WTC11 (cell line): ENCODE measurements at regions not wholly inside any gene's neighbourhood (a gene's known extent, or its start where the extent isn't known, plus 50 kb on each side); places are given as distances from the start of the nearest gene placed in this dataset.

Source experiments
- ATAC-seq: fragments of 200-7000 bp; cut with Tn5 transposase; 2 replicates; pipeline ENCODE4 v1.10.0; 2021; ENCODE audit warnings: mild to moderate bottlenecking, moderate library complexity
- CTCF ChIA-PET: fragments of 300-600 bp; sonication (Branson Sonifier 250); formaldehyde crosslinking; loops from one replicate; lab custom pipeline; 2021; ENCODE audit warnings: antibody characterized with exemption; lab: Charles Lee
- POLR2A ChIA-PET: fragments of 350-600 bp; sonication (Branson Sonifier 250); formaldehyde crosslinking; loops from one replicate; lab custom pipeline; 2021; ENCODE audit warnings: antibody characterized with exemption; lab: Charles Lee
- DNase-seq: peaks from one replicate; pipeline ENCODE4 v3.0.0; 2021; ENCODE audit warnings: low spot score
- H3K27ac Mint-ChIP-seq: 2 replicates; pipeline ENCODE4 v1.8.0; 2021; ENCODE audit warnings: mixed read lengths
- H3K27me3 Mint-ChIP-seq: 2 replicates; pipeline ENCODE4 v1.8.0; 2021; ENCODE audit warnings: low read depth, mild to moderate bottlenecking, moderate library complexity, mixed read lengths
- H3K36me3 Mint-ChIP-seq: 2 replicates; pipeline ENCODE4 v1.8.0; 2021; ENCODE audit warnings: mixed read lengths
- H3K4me1 Mint-ChIP-seq: 2 replicates; pipeline ENCODE4 v1.8.0; 2022; ENCODE audit warnings: mixed read lengths
- H3K4me3 Mint-ChIP-seq: 2 replicates; pipeline ENCODE4 v1.8.0; 2021; ENCODE audit warnings: mild to moderate bottlenecking, moderate library complexity, mixed read lengths
- H3K9me3 Mint-ChIP-seq: 2 replicates; pipeline ENCODE4 v1.8.0; 2021; ENCODE audit warnings: mixed read lengths
- ATF1 ChIP-seq: sonication (generic); formaldehyde crosslinking; IDR thresholded peaks from 2 replicates; pipeline ENCODE4 v1.8.1; 2023; ENCODE audit warnings: mild to moderate bottlenecking, moderate library complexity, missing genetic modification reagents
- CREB1 ChIP-seq: sonication (generic); formaldehyde crosslinking; IDR thresholded peaks from 2 replicates; pipeline ENCODE4 v1.8.0; 2023; ENCODE audit warnings: mild to moderate bottlenecking, missing genetic modification reagents
- CREM ChIP-seq: sonication (generic); formaldehyde crosslinking; IDR thresholded peaks from 2 replicates; pipeline ENCODE4 v1.8.1; 2022; ENCODE audit warnings: mild to moderate bottlenecking, missing genetic modification reagents, moderate library complexity
- ETV6 ChIP-seq: sonication (generic); formaldehyde crosslinking; IDR thresholded peaks from 2 replicates; pipeline ENCODE4 v1.8.1; 2022; ENCODE audit warnings: mild to moderate bottlenecking, missing genetic modification reagents
- GTF2I ChIP-seq: fragments of 250-450 bp; sonication (Bioruptor Pico); conservative IDR thresholded peaks from 2 replicates; pipeline ENCODE4 v1.4.0; 2021; ENCODE audit warnings: mild to moderate bottlenecking
- HMGA2 ChIP-seq: fragments of 250-450 bp; sonication (Bioruptor Pico); IDR thresholded peaks from 2 replicates; pipeline ENCODE4 v1.4.0; 2021; ENCODE audit warnings: mild to moderate bottlenecking, moderate library complexity
- IRF2 ChIP-seq: sonication (generic); formaldehyde crosslinking; IDR thresholded peaks from 2 replicates; pipeline ENCODE4 v1.8.0; 2022; ENCODE audit warnings: low read depth, missing genetic modification reagents, borderline replicate concordance
- JAZF1 ChIP-seq: fragments of 250-450 bp; sonication (Bioruptor Pico); IDR thresholded peaks from 2 replicates; pipeline ENCODE4 v1.9.0; 2021; ENCODE audit warnings: moderate library complexity, mild to moderate bottlenecking, inconsistent platforms
- NFE2L1 ChIP-seq: sonication (generic); formaldehyde crosslinking; IDR thresholded peaks from 2 replicates; pipeline ENCODE4 v1.8.1; 2023; ENCODE audit warnings: missing genetic modification reagents
- NR1H2 ChIP-seq: sonication (generic); formaldehyde crosslinking; IDR thresholded peaks from 2 replicates; pipeline ENCODE4 v1.9.0; 2021; ENCODE audit warnings: mild to moderate bottlenecking, moderate library complexity, missing genetic modification reagents
- NR2C2 ChIP-seq: sonication (generic); formaldehyde crosslinking; IDR thresholded peaks from 2 replicates; pipeline ENCODE4 v1.8.0; 2022; ENCODE audit warnings: mild to moderate bottlenecking, missing genetic modification reagents
- PRRX2 ChIP-seq: fragments of 250-450 bp; sonication (Bioruptor Pico); IDR thresholded peaks from 2 replicates; pipeline ENCODE4 v1.8.0; 2021; ENCODE audit warnings: mild to moderate bottlenecking
- SP1 ChIP-seq: sonication (generic); formaldehyde crosslinking; conservative IDR thresholded peaks from 2 replicates; pipeline ENCODE4 v1.8.1; 2022; ENCODE audit warnings: missing genetic modification reagents
- ZNF121 ChIP-seq: sonication (generic); formaldehyde crosslinking; IDR thresholded peaks from 2 replicates; pipeline ENCODE4 v1.8.0; 2023; ENCODE audit warnings: missing genetic modification reagents
- ZNF416 ChIP-seq: fragments of 250-450 bp; sonication (Bioruptor Pico); IDR thresholded peaks from 2 replicates; pipeline ENCODE4 v1.9.0; 2021; ENCODE audit warnings: mild to moderate bottlenecking, inconsistent platforms
- TF ChIP-seq, protein P1 (sequence below): sonication (generic); formaldehyde crosslinking; conservative IDR thresholded peaks from 2 replicates; pipeline ENCODE4 v1.8.1; 2022; ENCODE audit warnings: mild to moderate bottlenecking, missing genetic modification reagents
- TF ChIP-seq, protein P2 (sequence below): sonication (generic); formaldehyde crosslinking; IDR thresholded peaks from 2 replicates; pipeline ENCODE4 v1.8.1; 2023; ENCODE audit warnings: mild to moderate bottlenecking, missing genetic modification reagents
- TF ChIP-seq, protein P3 (sequence below): sonication (generic); formaldehyde crosslinking; IDR thresholded peaks from 2 replicates; pipeline ENCODE4 v1.8.0; 2022; ENCODE audit warnings: missing genetic modification reagents
- TF ChIP-seq, protein P4 (sequence below): sonication (generic); formaldehyde crosslinking; IDR thresholded peaks from 2 replicates; pipeline ENCODE4 v1.8.0; 2023; ENCODE audit warnings: missing genetic modification reagents
- TF ChIP-seq, protein P5 (sequence below): sonication (generic); formaldehyde crosslinking; IDR thresholded peaks from 2 replicates; pipeline ENCODE4 v1.8.1; 2023; ENCODE audit warnings: mild to moderate bottlenecking, missing genetic modification reagents, moderate library complexity
- TF ChIP-seq, protein P6 (sequence below): fragments of 250-450 bp; sonication (Bioruptor Pico); IDR thresholded peaks from 2 replicates; pipeline ENCODE4 v1.9.0; 2021; ENCODE audit warnings: mild to moderate bottlenecking
- TF ChIP-seq, protein P7 (sequence below): sonication (generic); formaldehyde crosslinking; IDR thresholded peaks from 2 replicates; pipeline ENCODE4 v1.8.1; 2022; ENCODE audit warnings: missing genetic modification reagents, borderline replicate concordance
- TF ChIP-seq, protein P8 (sequence below): sonication (generic); formaldehyde crosslinking; IDR thresholded peaks from 2 replicates; pipeline ENCODE4 v1.8.0; 2023; ENCODE audit warnings: mild to moderate bottlenecking, missing genetic modification reagents

DNA sequence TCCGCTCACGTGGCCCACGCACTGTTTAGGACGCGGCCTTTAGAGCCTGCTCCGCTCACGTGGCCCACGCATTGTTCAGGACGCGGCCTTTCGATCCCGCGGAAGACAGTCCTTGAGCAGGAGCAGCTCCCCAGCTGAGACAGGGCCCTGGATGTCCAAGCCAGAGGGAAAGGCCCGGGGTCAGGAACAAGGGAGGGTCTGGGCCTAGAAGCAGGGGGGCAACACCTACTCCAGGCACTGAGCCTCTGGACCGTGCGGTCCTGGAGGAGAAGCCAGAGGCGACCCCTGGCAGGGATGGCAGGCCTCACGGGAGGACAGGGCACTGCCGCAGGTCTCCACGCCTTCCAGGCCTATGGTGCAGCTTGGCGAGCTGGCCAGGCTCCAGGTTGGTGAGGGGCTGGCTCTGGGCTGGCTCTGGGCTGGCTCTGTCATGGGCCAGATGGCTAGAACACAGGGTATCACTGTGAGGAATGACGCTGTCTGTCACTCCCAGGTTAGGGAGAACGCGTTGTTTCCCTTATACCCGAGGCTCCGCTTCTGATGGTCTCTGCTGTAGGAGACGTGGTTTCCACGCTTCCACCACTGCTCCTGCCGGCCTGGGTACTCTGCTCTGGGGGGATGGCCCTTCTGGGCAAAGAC, 341.7 kb downstream of the TMEM121 start (continued):
- no peak for TF ChIP-seq IRF2
- no peak for TF ChIP-seq GTF2I (CRISPR knock-in tag)
- TF ChIP-seq, all 79 proteins: peak for 0

DNA sequence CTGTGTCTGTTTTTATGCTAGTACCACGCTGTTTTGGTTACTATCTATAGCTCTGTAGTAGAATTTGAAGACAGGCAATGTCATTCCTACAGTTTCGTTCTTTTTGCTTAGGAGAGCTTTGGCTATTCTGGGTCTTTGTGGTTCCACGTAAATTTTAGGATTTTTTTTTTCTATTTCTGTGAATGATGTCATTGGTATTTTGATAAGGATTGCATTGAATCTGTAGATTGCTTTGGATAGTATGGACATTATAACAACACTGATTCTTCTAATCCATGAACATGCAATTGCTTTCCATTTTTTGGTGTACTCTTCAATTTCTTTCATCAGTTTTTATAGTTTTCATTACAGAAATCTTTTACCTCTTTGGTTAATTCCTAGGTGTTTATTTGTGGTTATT, 345.2 kb downstream of the TMEM121 start:
- ChIA-PET CTCF (no interaction called here), POLR2A (no interaction called here)
- no peaks in the 10 kb centered on the region for H3K4me1 Mint-ChIP-seq
- no peak for TF ChIP-seq SP1 (CRISPR knock-in tag)
- TF ChIP-seq, protein P1, sequence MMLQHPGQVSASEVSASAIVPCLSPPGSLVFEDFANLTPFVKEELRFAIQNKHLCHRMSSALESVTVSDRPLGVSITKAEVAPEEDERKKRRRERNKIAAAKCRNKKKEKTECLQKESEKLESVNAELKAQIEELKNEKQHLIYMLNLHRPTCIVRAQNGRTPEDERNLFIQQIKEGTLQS, result no peak
- TF ChIP-seq, protein P2, sequence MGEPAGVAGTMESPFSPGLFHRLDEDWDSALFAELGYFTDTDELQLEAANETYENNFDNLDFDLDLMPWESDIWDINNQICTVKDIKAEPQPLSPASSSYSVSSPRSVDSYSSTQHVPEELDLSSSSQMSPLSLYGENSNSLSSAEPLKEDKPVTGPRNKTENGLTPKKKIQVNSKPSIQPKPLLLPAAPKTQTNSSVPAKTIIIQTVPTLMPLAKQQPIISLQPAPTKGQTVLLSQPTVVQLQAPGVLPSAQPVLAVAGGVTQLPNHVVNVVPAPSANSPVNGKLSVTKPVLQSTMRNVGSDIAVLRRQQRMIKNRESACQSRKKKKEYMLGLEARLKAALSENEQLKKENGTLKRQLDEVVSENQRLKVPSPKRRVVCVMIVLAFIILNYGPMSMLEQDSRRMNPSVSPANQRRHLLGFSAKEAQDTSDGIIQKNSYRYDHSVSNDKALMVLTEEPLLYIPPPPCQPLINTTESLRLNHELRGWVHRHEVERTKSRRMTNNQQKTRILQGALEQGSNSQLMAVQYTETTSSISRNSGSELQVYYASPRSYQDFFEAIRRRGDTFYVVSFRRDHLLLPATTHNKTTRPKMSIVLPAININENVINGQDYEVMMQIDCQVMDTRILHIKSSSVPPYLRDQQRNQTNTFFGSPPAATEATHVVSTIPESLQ (CRISPR knock-in tag), result no peak
- TF ChIP-seq ETV6 (CRISPR knock-in tag), result no peak
- TF ChIP-seq, protein P3, sequence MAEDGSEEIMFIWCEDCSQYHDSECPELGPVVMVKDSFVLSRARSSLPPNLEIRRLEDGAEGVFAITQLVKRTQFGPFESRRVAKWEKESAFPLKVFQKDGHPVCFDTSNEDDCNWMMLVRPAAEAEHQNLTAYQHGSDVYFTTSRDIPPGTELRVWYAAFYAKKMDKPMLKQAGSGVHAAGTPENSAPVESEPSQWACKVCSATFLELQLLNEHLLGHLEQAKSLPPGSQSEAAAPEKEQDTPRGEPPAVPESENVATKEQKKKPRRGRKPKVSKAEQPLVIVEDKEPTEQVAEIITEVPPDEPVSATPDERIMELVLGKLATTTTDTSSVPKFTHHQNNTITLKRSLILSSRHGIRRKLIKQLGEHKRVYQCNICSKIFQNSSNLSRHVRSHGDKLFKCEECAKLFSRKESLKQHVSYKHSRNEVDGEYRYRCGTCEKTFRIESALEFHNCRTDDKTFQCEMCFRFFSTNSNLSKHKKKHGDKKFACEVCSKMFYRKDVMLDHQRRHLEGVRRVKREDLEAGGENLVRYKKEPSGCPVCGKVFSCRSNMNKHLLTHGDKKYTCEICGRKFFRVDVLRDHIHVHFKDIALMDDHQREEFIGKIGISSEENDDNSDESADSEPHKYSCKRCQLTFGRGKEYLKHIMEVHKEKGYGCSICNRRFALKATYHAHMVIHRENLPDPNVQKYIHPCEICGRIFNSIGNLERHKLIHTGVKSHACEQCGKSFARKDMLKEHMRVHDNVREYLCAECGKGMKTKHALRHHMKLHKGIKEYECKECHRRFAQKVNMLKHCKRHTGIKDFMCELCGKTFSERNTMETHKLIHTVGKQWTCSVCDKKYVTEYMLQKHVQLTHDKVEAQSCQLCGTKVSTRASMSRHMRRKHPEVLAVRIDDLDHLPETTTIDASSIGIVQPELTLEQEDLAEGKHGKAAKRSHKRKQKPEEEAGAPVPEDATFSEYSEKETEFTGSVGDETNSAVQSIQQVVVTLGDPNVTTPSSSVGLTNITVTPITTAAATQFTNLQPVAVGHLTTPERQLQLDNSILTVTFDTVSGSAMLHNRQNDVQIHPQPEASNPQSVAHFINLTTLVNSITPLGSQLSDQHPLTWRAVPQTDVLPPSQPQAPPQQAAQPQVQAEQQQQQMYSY (CRISPR knock-in tag), result no peak
- no peak for TF ChIP-seq NR1H2
- TF ChIP-seq, protein P4, sequence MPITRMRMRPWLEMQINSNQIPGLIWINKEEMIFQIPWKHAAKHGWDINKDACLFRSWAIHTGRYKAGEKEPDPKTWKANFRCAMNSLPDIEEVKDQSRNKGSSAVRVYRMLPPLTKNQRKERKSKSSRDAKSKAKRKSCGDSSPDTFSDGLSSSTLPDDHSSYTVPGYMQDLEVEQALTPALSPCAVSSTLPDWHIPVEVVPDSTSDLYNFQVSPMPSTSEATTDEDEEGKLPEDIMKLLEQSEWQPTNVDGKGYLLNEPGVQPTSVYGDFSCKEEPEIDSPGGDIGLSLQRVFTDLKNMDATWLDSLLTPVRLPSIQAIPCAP (CRISPR knock-in tag), result no peak
- no peak for TF ChIP-seq JAZF1 (CRISPR knock-in tag)
- no peak for TF ChIP-seq ZNF121 (CRISPR knock-in tag)
- TF ChIP-seq CREB1 (CRISPR knock-in tag), result no peak
- TF ChIP-seq, protein P5, sequence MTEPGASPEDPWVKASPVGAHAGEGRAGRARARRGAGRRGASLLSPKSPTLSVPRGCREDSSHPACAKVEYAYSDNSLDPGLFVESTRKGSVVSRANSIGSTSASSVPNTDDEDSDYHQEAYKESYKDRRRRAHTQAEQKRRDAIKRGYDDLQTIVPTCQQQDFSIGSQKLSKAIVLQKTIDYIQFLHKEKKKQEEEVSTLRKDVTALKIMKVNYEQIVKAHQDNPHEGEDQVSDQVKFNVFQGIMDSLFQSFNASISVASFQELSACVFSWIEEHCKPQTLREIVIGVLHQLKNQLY (CRISPR knock-in tag), result no peak
- no peak for TF ChIP-seq NR2C2 (CRISPR knock-in tag)
- no peak for TF ChIP-seq HMGA2
- ATAC-seq (no peak), DNase-seq (no peak)
- no peak overlapping the region for H3K27ac Mint-ChIP-seq
- peaks cover 17% of the 10 kb centered on the region for H3K27me3 Mint-ChIP-seq
- no peak overlapping the region for H3K4me3 Mint-ChIP-seq
- H3K36me3 Mint-ChIP-seq, result peaks cover 78% of the 10 kb centered on the region
- peaks cover 81% of the 10 kb centered on the region for H3K9me3 Mint-ChIP-seq

DNA sequence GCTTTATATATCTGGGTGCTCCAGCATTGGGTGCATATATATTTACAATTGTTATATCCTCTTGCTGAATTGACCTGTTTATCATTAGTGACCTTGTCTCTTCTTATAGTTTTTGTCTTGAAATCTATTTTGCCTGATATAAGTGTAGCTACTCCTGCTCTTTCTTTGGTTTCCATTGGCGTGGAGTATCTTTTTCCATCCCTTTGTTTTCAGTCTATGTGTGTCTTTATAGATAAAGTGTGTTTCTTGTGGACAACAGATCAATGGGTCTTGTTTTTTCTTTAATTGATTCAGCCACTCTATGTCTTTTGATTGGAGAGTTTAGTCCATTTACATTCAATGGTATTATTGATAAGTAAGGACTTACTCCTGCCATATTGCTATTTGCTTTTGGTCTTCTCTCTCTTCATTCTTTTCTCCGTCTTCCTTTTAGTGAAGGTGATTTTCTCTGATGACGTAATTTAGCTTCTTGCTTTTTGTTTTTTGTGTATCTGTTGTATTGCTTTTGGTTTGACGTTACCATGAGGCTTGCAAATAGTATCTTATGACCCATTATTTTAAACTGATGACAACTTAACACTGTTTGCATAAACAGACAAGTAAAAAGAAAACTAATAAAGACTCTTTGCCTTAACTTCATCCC, 347.6 kb downstream of the TMEM121 start:
- H3K4me3 Mint-ChIP-seq, result no peak overlapping the region
- H3K9me3 Mint-ChIP-seq, result peaks cover 89% of the 10 kb centered on the region
- H3K4me1 Mint-ChIP-seq, result no peaks in the 10 kb centered on the region
- no peak for DNase-seq
- ChIA-PET CTCF (no interaction called here), POLR2A (no interaction called here)
- H3K27me3 Mint-ChIP-seq, result peaks cover 20% of the 10 kb centered on the region
- no peak for ATAC-seq
- H3K36me3 Mint-ChIP-seq, result peaks cover 84% of the 10 kb centered on the region
- no peak overlapping the region for H3K27ac Mint-ChIP-seq
- TF ChIP-seq CREM (CRISPR knock-in tag) (no peak), NFE2L1 (CRISPR knock-in tag) (no peak), PRRX2 (CRISPR knock-in tag) (no peak), ATF1 (CRISPR knock-in tag) (no peak), ZNF416 (CRISPR knock-in tag) (no peak)
- TF ChIP-seq, protein P6, sequence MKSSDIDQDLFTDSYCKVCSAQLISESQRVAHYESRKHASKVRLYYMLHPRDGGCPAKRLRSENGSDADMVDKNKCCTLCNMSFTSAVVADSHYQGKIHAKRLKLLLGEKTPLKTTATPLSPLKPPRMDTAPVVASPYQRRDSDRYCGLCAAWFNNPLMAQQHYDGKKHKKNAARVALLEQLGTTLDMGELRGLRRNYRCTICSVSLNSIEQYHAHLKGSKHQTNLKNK (CRISPR knock-in tag), result no peak
- TF ChIP-seq, protein P7, sequence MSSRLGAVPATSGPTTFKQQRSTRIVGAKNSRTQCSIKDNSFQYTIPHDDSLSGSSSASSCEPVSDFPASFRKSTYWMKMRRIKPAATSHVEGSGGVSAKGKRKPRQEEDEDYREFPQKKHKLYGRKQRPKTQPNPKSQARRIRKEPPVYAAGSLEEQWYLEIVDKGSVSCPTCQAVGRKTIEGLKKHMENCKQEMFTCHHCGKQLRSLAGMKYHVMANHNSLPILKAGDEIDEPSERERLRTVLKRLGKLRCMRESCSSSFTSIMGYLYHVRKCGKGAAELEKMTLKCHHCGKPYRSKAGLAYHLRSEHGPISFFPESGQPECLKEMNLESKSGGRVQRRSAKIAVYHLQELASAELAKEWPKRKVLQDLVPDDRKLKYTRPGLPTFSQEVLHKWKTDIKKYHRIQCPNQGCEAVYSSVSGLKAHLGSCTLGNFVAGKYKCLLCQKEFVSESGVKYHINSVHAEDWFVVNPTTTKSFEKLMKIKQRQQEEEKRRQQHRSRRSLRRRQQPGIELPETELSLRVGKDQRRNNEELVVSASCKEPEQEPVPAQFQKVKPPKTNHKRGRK (CRISPR knock-in tag), result no peak
- TF ChIP-seq, protein P8, sequence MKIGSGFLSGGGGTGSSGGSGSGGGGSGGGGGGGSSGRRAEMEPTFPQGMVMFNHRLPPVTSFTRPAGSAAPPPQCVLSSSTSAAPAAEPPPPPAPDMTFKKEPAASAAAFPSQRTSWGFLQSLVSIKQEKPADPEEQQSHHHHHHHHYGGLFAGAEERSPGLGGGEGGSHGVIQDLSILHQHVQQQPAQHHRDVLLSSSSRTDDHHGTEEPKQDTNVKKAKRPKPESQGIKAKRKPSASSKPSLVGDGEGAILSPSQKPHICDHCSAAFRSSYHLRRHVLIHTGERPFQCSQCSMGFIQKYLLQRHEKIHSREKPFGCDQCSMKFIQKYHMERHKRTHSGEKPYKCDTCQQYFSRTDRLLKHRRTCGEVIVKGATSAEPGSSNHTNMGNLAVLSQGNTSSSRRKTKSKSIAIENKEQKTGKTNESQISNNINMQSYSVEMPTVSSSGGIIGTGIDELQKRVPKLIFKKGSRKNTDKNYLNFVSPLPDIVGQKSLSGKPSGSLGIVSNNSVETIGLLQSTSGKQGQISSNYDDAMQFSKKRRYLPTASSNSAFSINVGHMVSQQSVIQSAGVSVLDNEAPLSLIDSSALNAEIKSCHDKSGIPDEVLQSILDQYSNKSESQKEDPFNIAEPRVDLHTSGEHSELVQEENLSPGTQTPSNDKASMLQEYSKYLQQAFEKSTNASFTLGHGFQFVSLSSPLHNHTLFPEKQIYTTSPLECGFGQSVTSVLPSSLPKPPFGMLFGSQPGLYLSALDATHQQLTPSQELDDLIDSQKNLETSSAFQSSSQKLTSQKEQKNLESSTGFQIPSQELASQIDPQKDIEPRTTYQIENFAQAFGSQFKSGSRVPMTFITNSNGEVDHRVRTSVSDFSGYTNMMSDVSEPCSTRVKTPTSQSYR, result no peak
